HepG2 (cell line): ENCODE measurements at regions not wholly inside any gene's neighbourhood (a gene's known extent, or its start where the extent isn't known, plus 50 kb on each side); places are given as distances from the start of the nearest gene placed in this dataset.

ENCODE experiments used
- EP300 ChIP-seq, 3 experiments: sonication (generic) in 1 of 3; formaldehyde crosslinking in 1 of 3; IDR thresholded peaks; 2 replicates each; pipeline versions ENCODE4 v1.5.1 to v1.6.1; 2011 to 2020; ENCODE audit warnings: low read depth in 2 of 3, low read length in 2 of 3, borderline replicate concordance in 1 of 3, improper control_type of control experiment in 1 of 3, mild to moderate bottlenecking in 1 of 3, missing genetic modification reagents in 1 of 3, moderate library complexity in 1 of 3
- FOXM1 ChIP-seq: sonication (generic); formaldehyde crosslinking; IDR thresholded peaks from 2 replicates; pipeline ENCODE4 v1.5.0; 2020; ENCODE audit warnings: missing genetic modification reagents
- PHF5A ChIP-seq: IDR thresholded peaks from one replicate; pipeline ENCODE4 v1.6.1; 2018; ENCODE audit warnings: low read depth, missing genetic modification reagents; ENCODE audit not compliant: unreplicated experiment
- TF ChIP-seq, protein P1 (sequence below): sonication (generic); formaldehyde crosslinking; IDR thresholded peaks from 2 replicates; pipeline ENCODE4 v1.4.0; 2020; ENCODE audit warnings: missing genetic modification reagents
- TF ChIP-seq, protein P2 (sequence below), 2 experiments: fragments of 450-650 bp in 1 of 2; sonication (generic) in 1 of 2; formaldehyde crosslinking; IDR thresholded peaks; 2 replicates each; pipeline versions ENCODE4 v1.5.0 to v1.8.0; 2020 to 2022; ENCODE audit warnings: mild to moderate bottlenecking in 1 of 2, missing genetic modification reagents in 1 of 2
- TF ChIP-seq, protein P3 (sequence below): sonication (generic); formaldehyde crosslinking; IDR thresholded peaks from 2 replicates; pipeline ENCODE4 v1.5.0; 2020; ENCODE audit warnings: mild to moderate bottlenecking, missing genetic modification reagents, moderate library complexity
- TF ChIP-seq, protein P4 (sequence below): sonication (generic); formaldehyde crosslinking; IDR thresholded peaks from 2 replicates; pipeline ENCODE4 v1.4.0; 2020; ENCODE audit warnings: mild to moderate bottlenecking, missing genetic modification reagents

DNA sequence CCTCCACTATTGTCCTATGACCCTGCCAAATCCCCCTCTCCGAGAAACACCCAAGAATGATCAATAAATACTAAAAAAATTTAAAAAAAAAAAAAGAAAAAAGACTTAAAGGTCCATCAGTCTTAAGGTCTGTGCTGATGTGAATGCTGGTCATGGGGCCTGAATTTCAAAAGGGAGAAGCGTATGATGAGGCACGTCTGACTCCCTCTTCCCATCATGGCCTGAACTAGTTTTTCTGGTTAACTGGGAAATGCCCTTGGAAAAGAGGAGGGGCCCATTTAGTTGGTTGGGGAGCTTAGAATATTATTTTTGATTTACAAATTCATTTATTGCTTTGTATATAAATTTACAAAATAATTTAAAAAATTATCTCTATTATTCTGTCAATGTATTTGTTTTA, 291.0 kb upstream of the CDH19 start:
- TF ChIP-seq PHF5A (CRISPR knock-in tag) (no peak), FOXM1 (CRISPR knock-in tag) (no peak), EP300 (IDR thresholded peaks at IDR 0.05; ENCODE audit: low read depth in 2 of 2, low read length in 2 of 2) (no peak), EP300 (CRISPR knock-in tag; IDR thresholded peaks at IDR 0.05; ENCODE audit: borderline replicate concordance) (no peak)
- TF ChIP-seq, protein P1, sequence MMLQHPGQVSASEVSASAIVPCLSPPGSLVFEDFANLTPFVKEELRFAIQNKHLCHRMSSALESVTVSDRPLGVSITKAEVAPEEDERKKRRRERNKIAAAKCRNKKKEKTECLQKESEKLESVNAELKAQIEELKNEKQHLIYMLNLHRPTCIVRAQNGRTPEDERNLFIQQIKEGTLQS (CRISPR knock-in tag): no peak
- TF ChIP-seq, protein P2, sequence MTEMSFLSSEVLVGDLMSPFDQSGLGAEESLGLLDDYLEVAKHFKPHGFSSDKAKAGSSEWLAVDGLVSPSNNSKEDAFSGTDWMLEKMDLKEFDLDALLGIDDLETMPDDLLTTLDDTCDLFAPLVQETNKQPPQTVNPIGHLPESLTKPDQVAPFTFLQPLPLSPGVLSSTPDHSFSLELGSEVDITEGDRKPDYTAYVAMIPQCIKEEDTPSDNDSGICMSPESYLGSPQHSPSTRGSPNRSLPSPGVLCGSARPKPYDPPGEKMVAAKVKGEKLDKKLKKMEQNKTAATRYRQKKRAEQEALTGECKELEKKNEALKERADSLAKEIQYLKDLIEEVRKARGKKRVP (CRISPR knock-in tag; IDR thresholded peaks at IDR 0.05): no peak
- TF ChIP-seq, protein P3, sequence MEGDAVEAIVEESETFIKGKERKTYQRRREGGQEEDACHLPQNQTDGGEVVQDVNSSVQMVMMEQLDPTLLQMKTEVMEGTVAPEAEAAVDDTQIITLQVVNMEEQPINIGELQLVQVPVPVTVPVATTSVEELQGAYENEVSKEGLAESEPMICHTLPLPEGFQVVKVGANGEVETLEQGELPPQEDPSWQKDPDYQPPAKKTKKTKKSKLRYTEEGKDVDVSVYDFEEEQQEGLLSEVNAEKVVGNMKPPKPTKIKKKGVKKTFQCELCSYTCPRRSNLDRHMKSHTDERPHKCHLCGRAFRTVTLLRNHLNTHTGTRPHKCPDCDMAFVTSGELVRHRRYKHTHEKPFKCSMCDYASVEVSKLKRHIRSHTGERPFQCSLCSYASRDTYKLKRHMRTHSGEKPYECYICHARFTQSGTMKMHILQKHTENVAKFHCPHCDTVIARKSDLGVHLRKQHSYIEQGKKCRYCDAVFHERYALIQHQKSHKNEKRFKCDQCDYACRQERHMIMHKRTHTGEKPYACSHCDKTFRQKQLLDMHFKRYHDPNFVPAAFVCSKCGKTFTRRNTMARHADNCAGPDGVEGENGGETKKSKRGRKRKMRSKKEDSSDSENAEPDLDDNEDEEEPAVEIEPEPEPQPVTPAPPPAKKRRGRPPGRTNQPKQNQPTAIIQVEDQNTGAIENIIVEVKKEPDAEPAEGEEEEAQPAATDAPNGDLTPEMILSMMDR (CRISPR knock-in tag): no peak
- TF ChIP-seq, protein P4, sequence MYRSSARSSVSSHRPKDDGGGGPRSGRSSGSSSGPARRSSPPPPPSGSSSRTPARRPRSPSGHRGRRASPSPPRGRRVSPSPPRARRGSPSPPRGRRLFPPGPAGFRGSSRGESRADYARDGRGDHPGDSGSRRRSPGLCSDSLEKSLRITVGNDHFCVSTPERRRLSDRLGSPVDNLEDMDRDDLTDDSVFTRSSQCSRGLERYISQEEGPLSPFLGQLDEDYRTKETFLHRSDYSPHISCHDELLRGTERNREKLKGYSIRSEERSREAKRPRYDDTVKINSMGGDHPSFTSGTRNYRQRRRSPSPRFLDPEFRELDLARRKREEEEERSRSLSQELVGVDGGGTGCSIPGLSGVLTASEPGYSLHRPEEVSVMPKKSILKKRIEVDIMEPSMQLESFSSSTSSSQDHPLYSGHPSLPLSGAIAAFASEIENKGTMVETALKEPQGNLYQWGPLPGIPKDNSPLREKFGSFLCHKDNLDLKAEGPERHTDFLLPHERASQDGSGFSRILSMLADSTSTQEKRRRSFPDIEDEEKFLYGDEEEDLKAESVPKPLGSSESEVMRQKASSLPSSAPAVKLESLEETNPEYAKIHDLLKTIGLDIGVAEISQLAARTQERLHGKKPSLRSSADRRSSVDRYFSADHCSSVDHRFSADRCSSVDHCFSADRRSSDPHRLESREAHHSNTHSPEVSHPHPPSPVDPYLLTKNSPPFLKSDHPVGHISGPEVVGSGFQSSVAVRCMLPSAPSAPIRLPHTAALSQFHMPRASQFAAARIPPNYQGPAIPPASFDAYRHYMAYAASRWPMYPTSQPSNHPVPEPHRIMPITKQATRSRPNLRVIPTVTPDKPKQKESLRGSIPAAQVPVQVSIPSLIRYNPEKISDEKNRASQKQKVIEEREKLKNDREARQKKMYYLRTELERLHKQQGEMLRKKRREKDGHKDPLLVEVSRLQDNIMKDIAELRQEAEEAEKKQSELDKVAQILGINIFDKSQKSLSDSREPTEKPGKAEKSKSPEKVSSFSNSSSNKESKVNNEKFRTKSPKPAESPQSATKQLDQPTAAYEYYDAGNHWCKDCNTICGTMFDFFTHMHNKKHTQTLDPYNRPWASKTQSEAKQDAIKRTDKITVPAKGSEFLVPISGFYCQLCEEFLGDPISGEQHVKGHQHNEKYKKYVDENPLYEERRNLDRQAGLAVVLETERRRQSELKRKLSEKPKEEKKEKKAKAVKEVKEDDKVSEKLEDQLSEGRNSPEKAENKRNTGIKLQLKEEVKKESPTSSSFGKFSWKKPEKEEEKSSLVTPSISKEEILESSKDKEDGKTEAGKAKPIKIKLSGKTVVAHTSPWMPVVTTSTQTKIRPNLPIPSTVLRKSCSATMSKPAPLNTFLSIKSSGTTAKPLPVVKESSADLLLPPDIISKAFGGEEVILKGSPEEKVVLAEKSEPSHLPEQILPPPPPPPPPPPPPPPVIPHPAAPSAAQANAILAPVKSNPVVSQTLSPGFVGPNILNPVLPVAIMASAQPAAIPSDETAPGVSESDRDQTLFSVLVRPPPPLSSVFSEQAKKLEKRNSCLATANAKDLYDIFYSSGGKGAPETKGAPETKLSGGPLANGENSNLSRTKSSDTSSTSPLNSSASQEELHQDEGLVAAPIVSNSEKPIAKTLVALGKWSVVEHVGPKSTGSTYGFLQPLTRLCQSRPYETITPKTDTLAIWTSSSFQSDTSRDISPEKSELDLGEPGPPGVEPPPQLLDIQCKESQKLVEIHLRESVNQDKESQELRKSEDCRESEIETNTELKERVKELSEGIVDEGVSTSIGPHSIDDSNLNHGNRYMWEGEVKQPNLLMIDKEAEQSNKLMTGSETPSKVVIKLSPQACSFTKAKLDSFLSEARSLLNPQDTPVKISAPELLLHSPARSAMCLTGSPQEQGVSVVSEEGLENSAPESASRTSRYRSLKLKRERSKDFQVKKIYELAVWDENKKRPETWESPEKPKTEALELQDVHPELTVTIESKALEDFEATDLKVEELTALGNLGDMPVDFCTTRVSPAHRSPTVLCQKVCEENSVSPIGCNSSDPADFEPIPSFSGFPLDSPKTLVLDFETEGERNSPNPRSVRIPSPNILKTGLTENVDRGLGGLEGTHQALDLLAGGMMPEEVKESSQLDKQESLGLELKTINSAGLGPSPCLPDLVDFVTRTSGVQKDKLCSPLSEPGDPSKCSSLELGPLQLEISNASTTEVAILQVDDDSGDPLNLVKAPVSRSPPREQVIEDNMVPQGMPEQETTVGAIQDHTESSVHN: no peak
